ENCODE measurements at regions not wholly inside any gene's neighbourhood (a gene's known extent, or its start where the extent isn't known, plus 50 kb on each side); places are given as distances from the start of the nearest gene placed in this dataset.
A peak's percentile ranks its signal among the peaks of the same experiment; 100 is the strongest.
"Not testable (repeated sequence)": the region's sequence is repeated elsewhere in the genome, so short reads cannot be mapped to it uniquely, and the experiment has no call there.

- H3K4me3 ChIP-seq (replicated peaks; ENCODE audit: low read depth, low read length), result no peak overlapping the region
- DNase-seq (ENCODE audit: extremely low read depth, low read depth), result peak; percentile 42
- peak; percentile 57 for TF ChIP-seq CTCF (IDR thresholded peaks at IDR 0.05; ENCODE audit: low read depth, low read length, missing control alignments)
Measured at GRCh38 chr4:112031712-112032328, 113.4 kb upstream of the FAM241A start.

GRCh38 chr4:112036886-112037285, 108.4 kb upstream of the FAM241A start:
- no peak for DNase-seq (ENCODE audit: extremely low read depth, low read depth)
- no peak overlapping the region for H3K4me3 ChIP-seq (replicated peaks; ENCODE audit: low read depth, low read length)
- TF ChIP-seq CTCF (IDR thresholded peaks at IDR 0.05; ENCODE audit: low read depth, low read length, missing control alignments), result no peak

GRCh38 chr4:112038861-112039260, 106.4 kb upstream of the FAM241A start:
- TF ChIP-seq CTCF (IDR thresholded peaks at IDR 0.05; ENCODE audit: low read depth, low read length, missing control alignments), result no peak
- no peak for DNase-seq (ENCODE audit: extremely low read depth, low read depth)
- H3K4me3 ChIP-seq (replicated peaks; ENCODE audit: low read depth, low read length), result no peak overlapping the region

- not testable (repeated sequence) for DNase-seq (ENCODE audit: extremely low read depth, low read depth); H3K4me3 ChIP-seq (replicated peaks; ENCODE audit: low read depth, low read length)
Measured at GRCh38 chr4:112049119-112049518, 96.1 kb upstream of the FAM241A start.

- no peak for TF ChIP-seq CTCF (IDR thresholded peaks at IDR 0.05; ENCODE audit: low read depth, low read length, missing control alignments)
- no peak for DNase-seq (ENCODE audit: extremely low read depth, low read depth)
- no peak overlapping the region for H3K4me3 ChIP-seq (replicated peaks; ENCODE audit: low read depth, low read length)
Measured at GRCh38 chr4:112053825-112054350, 91.4 kb upstream of the FAM241A start.

GRCh38 chr4:112055100-112055499, 90.2 kb upstream of the FAM241A start:
- no peak for DNase-seq (ENCODE audit: extremely low read depth, low read depth)
- H3K4me3 ChIP-seq (replicated peaks; ENCODE audit: low read depth, low read length), result no peak overlapping the region
- no peak for TF ChIP-seq CTCF (IDR thresholded peaks at IDR 0.05; ENCODE audit: low read depth, low read length, missing control alignments)

GRCh38 chr4:112057470-112057869, 87.8 kb upstream of the FAM241A start:
- DNase-seq (ENCODE audit: extremely low read depth, low read depth), result no peak
- H3K4me3 ChIP-seq (replicated peaks; ENCODE audit: low read depth, low read length), result no peak overlapping the region
- TF ChIP-seq CTCF (IDR thresholded peaks at IDR 0.05; ENCODE audit: low read depth, low read length, missing control alignments), result no peak

All from HFF-Myc (cell line).